Activated CD4-positive, CD25-positive, alpha-beta regulatory T cell treated with anti-CD3 and anti-CD28 coated beads, Interleukin-2, amount 50 U/mL, for 24 hours (primary cell): ENCODE measurements at regions not wholly inside any gene's neighbourhood (a gene's known extent, or its start where the extent isn't known, plus 50 kb on each side); places are given as distances from the start of the nearest gene placed in this dataset.
A peak's percentile ranks its signal among the peaks of the same experiment; 100 is the strongest.

Source experiments
- ATAC-seq, 2 donors: fragments of 150-1000 bp; cut with Tn5 transposase; one replicate each; pipeline ENCODE4 v1.10.0; 2021; ENCODE audit warnings: mild to moderate bottlenecking in 1 of 2, moderate library complexity in 1 of 2

GRCh38 chr16:79497606-79498350 lies 102.8 kb downstream of the MAF start:
- no peak for ATAC-seq

DNA sequence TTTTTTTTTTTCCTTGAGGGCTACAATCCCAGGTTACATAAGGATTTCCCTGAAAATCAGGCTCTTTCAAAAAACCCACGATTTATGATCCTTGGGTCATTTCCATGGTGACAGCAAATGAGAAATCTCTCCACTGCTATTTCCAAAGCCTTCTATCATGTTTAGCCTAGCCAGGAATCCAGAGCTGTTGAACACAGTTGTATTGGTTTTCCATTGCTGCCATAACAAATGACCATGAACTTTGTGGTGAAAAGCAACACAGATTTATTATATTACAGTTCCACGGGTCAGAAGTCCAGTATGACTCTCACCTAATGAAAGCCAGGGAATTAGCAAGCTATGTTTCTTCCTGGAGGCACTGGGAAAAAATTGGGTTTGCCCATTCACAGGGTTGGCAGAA lies 106.6 kb downstream of the MAF start:
- ATAC-seq = no peak

DNA sequence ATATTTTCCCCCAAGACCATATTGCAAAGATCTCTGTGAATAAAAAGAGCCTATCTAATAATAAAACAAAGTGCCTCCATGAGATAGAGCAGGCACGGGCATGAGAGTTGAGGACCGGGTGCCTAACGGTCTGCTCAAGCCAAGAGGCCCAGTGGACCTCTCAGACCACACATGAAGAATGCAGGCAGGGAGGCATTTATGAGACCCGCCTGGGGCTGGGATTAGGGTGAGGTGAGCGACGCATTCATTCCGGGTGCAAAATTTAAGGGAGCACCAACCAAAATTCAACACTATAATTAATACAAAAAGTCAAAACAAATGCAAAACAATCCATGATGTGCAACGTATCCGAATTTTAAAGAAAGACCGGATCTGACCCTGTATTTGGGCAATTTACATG lies 108.5 kb downstream of the MAF start:
- no peak for ATAC-seq

- no peak for ATAC-seq
Measured at GRCh38 chr16:79485020-79485419, 115.5 kb downstream of the MAF start.

DNA sequence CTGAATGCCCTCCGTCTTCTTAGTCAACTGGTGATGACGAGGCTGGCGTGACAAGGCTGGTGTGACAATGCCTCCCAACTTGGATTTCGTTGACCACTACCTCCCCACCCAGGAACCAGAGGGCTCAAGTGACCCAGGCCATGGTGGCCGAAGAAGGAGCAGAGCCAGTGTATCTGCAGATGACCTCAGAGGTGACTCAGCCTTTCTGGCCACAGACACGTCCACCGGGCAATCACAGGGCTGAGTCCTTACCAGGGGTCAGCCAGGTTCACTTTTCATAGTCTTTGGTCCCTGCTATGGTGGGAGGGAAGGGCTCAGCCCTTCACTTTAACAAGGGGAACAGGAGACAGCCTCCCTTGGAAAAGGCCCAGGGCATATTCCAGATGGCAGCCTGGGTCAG lies 116.3 kb downstream of the MAF start:
- ATAC-seq = no peak

DNA sequence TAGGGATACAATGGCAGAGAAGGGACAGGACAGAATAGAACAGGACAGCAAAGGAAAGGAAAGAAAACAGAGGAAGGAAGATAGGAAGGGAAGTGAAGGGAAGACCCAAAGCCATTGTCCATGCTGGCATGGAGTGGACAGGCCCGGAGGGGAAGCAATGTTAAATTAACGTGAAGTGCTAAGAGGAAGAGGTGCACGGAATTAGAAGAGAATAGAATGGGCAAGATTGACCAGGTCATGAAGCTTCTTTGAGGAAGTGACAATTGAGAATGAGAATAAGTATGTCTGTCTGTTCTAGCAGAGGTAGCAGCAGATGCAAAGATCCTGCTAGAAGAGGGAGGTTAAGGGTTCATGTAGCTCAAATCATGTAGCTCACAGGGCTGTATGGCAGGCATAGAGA lies 117.2 kb downstream of the MAF start:
- ATAC-seq = no peak

- no peak for ATAC-seq
Measured at GRCh38 chr16:79482011-79482410, 118.5 kb downstream of the MAF start.

GRCh38 chr16:79480929-79481328 lies 119.6 kb downstream of the MAF start:
- ATAC-seq = no peak

- ATAC-seq = no peak
Measured at GRCh38 chr16:79480056-79480455, 120.5 kb downstream of the MAF start.

DNA sequence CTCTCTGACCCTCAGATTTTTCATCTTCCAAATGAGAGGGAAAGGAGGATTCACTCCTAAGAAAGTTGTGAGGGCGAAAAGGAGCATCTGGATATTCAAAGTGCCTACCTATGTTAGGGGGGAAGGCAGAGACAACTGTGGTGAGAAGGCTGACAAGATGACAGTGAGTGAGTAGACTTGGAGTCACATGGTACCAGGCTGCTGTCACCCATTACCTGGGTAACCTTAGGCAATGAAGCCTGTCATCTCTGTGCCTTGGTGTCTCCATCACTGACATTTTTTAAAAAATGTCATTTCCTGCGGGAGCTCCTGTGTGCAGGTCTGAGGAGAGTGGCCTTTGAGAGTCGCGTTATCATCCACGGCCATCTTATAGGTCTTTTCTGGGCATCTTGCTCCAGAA lies 124.0 kb downstream of the MAF start:
- no peak for ATAC-seq

DNA sequence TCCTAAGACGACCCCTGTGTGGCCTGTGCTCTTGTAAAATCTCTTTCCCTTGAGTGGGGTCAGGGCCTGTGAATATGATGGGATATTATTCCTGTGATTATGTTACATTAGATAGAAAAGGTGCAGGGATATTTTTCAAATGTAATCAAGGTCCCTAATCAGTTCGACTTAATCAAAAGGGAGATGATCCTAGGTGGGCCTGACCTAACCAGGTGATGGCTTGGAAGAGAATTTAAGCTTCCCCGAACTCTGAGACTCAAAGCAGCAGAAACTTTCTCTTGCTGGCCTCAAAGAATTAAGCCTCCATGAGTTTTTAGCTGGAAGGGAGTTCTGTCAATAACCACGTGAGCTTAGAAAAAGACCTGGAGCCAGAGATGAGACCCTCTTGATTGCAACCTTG lies 124.7 kb downstream of the MAF start:
- ATAC-seq = no peak

DNA sequence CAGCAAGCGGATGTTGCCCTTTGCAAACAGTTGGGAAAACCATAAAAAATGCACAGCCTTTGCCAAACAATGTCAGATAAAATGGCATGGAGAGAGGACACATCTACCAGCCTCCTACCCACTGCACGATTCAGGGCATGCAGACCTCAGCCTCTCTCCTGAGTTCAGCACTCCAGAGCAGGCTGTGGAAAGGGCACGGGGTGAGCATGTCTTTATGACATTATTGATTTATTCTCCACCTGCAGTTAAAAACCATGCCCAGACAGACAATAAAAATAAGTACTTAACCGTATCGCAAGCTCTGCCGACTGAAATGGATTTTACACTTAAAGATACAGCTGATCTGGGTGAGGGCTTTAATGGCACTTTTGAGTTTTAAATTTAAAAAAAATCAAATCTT lies 127.1 kb downstream of the MAF start:
- ATAC-seq = no peak

DNA sequence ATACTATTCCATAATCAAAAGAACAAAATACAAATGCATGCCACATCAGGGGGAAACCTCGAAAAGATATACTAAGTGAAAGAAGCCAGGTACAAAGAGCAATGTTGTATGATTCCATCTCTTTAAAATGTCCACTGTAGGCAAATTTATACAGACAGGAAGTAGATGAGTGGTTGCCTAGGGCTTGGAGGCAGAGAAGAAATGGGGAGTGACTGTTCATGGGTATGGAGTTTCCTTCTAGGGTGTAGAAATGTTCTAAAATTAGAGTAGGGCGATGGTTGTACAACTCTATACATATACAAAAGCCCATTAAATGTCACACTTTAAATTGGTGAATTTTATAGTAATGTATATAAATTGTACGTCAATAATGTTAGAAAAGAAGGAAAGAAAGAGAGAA lies 128.1 kb downstream of the MAF start:
- no peak for ATAC-seq

DNA sequence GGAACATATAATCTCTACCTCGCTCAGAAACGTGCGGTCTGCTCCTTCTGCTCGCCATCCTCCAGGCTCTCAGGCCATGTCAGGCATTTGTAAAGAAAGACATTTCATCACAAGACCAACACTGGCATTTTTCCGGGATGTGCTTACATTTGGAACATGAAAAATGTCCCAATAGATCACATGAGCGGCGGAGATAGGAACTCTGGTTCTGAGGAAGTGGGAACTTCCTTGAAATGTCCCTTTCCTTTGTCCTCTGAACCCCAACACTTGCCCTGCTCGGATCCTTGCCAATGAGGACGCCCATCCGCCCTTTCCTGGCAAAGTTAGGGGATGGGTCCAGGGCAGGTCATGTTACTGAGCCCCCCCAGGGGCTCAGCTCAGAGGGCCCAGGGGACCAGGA lies 130.5 kb downstream of the MAF start:
- ATAC-seq = no peak

GRCh38 chr16:79468631-79469030 lies 131.9 kb downstream of the MAF start:
- no peak for ATAC-seq

DNA sequence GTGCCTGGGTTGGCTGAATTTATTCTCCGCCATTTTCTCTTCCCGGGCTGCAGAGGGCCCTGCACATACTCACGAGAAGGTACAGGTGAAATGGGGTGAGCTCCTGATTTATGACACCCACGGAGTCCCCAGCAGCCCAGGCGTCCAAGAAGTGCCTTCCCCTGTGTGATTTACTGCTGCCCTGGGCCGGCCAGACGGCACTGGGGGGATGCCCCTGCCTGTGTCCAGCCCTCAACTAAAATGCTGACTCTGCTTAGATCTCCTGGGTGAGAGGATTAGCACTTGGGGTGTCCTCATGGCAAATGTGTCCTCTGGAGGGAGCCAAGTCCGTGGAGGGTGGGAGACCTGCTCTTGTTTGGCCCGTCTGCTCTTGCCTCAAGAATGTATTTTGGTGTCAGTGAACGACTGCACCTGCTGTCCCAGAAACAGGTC lies 132.4 kb downstream of the MAF start:
- no peak for ATAC-seq

- no peak for ATAC-seq
Measured at GRCh38 chr16:79466111-79466510, 134.4 kb downstream of the MAF start.

DNA sequence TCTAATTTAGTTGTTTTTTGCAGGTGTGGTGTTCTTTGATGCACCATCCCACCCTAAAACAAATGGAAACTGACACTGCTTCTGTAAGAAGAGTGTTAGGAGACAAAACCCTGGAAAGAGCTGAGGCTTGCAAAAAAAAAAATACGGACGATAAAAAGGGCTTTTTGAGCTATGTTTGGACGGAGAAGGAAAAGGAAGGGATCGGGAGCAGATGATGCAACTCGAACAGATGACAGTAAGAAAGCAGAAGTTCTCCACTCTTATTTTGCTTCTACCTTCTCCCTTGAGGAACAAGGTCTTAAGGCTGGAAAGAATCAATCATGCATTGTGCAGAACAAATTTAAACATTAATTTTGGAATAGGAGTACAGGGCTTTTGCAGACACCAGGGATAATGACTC lies 136.7 kb downstream of the MAF start:
- no peak for ATAC-seq

- no peak for ATAC-seq
Measured at GRCh38 chr16:79456036-79456435, 144.5 kb downstream of the MAF start.

DNA sequence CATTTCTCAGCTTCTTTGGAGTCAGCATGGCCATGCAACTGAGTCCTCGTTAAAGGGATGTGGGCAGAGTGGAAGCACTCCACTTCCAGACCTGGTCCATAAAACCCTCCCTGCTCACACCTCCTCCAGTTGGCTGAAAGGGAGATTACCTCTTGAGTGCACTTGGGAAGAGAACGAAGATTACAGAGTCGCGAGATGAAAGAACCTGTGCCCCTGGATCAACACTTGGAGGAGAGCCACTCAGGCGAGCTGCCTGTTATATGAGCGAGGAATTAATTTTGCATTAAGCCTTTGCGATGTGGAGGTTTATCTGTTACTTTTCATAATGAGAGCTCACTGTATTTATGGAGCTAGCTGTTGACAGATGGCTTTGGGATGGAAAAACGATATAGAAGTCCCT lies 147.9 kb downstream of the MAF start:
- no peak for ATAC-seq

GRCh38 chr16:79451196-79451816 lies 149.2 kb downstream of the MAF start:
- peak in 1 of 2 donors; percentile 10 for ATAC-seq

DNA sequence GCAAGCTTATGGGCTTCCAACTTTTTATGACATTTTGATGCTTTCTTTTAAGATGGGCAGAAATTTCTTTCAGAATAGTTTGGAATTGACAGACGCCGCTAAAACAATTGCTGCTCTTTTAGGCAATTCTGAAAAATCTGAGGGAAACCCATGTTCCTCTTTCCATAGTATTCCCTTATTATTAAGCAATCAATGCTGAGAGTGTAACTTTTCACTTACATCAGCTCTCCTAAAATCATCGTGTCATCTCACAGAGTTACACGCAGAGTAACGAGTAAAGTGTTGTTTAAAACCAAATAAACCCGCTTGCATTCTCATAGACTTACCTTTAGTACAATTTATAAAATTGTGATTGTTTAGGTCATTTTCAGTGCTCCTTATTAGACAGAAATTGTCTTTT lies 150.6 kb downstream of the MAF start:
- ATAC-seq = no peak

DNA sequence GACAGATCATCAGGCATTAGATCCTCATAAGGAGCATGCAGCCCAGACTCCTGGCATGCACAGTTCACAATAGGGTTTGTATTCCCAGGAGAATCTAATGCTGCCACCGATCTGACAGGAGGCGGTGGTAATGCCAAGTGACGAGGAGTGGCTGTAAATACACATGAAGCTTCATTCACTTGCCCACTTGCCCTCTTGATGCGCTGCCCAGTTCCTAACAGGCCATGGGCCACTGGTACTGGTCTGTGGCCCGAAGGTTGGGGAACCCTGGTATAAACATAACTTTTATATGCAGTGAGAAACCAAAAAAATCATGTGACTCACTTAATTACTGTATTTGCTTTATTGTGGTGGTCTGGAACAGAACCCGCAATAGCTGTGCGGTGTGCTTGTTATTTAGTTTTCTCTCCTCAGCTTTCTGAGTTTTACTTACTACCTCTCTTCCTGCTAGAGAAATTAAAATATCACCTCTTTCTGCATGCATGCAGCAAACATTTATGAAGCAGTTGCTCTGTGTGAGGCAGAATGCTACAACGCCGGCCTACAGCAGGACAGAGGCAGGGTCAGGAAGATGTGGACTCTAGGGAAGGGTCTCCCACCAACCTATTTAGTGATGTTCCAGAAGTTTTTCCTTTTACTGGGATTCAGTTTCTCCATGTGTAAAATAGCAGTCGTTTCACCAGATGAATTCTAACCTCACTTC lies 151.3 kb downstream of the MAF start:
- ATAC-seq = no peak

DNA sequence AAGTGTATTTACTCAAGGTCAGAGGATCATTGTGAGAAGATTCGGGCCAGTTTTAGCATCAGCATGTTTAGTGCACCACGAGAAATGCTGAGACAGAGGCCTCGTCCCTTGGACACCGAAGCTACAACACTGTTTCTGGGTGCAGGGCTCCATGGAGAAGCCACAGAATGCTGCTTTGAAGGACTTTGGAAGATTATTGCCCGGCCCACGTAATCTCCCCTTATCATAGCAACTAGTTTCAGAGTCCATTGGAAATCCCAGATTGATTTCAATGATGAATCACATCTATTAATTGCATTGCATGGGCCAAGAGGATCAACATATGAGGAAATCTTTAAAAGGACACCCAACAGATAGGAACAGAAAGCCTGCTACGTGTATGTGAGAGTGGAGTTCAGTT lies 156.0 kb downstream of the MAF start:
- ATAC-seq = no peak
